Stimulated activated CD8-positive, alpha-beta memory T cell treated with anti-CD3 and anti-CD28 coated beads, Interleukin-2, amount 100 ng/mL, for 48 hours (primary cell): ENCODE measurements at regions not wholly inside any gene's neighbourhood (a gene's known extent, or its start where the extent isn't known, plus 50 kb on each side); places are given as distances from the start of the nearest gene placed in this dataset.
"Not testable (repeated sequence)": the region's sequence is repeated elsewhere in the genome, so short reads cannot be mapped to it uniquely, and the experiment has no call there.

Experiments
- DNase-seq, 2 donors: peaks; one replicate each; pipeline ENCODE4 v3.0.0-alpha.2; 2020; ENCODE audit warnings: low read depth in 2 of 2

DNA sequence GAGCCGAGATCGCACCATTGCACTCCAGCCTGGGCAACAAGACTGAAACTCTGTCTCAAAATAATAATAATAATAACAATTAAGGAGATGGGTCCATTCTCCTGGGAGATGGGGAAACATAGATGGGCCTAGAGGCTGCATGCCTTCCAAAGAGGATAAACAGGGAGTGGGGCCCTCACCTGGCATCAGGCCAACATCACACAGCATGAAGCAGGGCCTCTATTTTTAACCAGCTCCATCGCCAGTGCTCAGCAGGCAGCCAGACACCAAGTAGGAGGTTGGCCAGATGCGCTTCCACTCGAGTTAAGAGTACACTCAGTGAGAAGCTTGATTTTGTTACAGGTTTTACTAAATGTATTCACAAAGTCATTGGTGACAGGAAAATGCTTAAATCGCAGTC, 352.0 kb downstream of the RRAGC start:
- DNase-seq = no peak

- DNase-seq = no peak
Measured at GRCh38 chr1:38505944-38506343, 353.6 kb downstream of the RRAGC start.

- no peak for DNase-seq
Measured at GRCh38 chr1:38502758-38503157, 356.8 kb downstream of the RRAGC start.

DNA sequence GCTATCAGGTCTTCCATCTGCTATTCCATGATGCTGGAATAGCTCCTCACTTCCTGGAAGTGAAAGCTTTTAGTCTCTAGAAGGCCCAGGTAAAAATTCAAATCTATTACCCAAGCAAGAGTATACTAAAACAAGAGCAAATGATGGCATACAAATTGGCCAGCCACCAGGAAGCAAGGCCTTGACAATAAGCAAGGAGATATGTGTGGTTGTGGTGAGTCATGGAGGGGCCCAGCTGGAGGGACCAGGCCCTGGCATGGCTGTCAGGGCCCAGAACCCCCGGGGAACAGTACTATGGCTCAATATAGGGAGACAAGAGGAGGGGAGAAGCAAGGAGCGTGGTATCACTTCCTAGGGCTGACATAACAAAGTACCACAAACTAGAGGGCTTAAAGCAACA, 358.7 kb downstream of the RRAGC start:
- no peak for DNase-seq

DNA sequence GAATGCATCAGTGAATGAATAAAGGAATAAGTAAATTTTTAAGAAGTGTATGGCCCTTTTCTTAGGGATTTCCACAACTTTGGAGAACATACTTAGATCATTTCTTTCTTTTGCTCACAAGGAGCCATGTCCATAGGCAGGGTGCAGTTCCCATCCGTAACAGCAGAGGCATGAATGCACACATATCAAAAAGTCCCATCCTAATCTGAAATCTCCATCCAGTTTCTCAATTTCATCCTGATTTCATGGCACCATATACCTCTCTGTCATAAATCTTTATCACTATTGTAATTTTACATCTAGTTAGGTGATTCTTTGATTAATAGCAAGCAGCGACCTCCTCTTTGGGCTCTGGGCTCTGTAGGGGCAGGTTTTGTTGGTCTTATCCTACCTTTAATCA, 359.2 kb downstream of the RRAGC start:
- no peak for DNase-seq

- DNase-seq = no peak
Measured at GRCh38 chr1:38498686-38499085, 360.9 kb downstream of the RRAGC start.

DNA sequence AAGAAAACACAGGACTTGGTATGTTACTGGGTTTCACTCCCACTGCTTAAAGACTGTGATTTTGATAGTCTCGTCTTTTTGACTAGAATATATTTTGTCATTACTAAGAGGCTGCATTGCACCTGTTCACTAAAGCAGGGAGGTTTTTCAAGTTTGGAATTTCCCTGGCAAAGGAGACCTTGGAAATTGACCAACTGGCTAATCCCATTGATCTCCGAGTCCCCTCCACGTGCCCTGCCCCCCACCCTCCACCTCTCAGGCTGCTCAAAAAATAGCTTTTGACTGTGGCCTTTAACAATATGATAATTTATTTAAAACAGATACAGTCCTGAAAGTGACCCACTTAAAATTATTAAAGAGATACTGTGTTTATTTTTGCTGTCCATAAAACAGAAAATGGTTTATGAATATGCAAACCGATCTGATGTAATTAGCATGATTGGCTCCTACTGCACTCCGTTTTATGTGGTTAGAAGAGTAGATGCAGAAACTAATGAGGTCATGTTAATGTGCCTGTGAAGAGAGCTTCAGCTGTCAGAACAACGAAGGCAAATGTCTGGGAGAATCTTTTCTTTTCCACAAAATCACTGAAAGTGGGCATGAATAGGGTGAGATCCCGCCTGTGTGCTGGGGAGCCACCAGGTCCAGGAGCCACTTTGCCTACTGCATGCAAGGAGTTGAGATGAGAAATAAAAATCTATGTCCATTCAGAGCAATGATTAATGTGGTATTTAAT, 361.5 kb downstream of the RRAGC start:
- DNase-seq = no peak

DNA sequence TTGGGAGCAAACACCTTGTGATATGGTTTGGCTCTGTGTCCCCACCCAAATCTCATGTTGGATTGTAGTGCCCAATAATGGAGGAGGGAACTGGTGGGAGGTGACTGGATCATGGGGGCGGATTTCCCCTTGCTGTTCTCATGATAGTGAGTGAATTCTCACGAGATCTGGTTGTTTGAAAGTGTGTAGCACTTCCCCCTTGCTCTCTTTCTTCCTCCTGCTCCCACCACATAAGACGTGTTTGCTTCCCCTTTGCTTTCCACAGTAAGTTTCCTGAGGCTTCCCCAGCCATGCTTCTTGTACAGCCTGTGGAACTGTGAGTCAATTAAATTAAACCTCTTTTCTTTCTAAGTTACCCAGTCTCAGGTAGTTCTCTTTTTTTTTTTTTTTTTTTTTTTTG, 366.3 kb downstream of the RRAGC start:
- not testable (repeated sequence) for DNase-seq

- DNase-seq = peak; percentile 34 to 52
Measured at GRCh38 chr1:38489844-38490270, 369.7 kb downstream of the RRAGC start.

- no peak for DNase-seq
Measured at GRCh38 chr1:38488162-38488898, 371.2 kb downstream of the RRAGC start.

DNA sequence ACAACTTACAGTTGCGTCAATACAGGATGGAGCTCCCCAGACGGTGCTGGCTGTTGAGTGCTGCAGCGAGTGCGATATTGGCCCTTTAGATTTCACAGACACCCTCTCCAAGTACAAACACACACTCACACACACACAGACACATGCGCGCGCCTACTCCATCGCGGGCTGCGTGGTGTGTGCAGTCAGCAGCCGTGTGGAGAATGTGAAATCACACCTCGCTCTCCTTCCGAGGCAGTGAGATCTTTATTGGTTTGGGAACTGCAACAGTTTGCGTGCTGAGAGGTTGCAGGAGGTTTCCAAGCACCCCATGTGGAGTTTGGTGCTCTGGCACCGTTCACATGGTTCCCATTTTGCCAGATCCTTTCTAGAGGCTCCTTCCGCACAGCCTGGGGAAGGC, 372.2 kb downstream of the RRAGC start:
- DNase-seq = no peak

- no peak for DNase-seq
Measured at GRCh38 chr1:38486085-38486484, 373.5 kb downstream of the RRAGC start.

- DNase-seq = no peak
Measured at GRCh38 chr1:38481871-38482826, 377.4 kb downstream of the RRAGC start.

- not testable (repeated sequence) for DNase-seq
Measured at GRCh38 chr1:38479662-38480061, 379.9 kb downstream of the RRAGC start.

DNA sequence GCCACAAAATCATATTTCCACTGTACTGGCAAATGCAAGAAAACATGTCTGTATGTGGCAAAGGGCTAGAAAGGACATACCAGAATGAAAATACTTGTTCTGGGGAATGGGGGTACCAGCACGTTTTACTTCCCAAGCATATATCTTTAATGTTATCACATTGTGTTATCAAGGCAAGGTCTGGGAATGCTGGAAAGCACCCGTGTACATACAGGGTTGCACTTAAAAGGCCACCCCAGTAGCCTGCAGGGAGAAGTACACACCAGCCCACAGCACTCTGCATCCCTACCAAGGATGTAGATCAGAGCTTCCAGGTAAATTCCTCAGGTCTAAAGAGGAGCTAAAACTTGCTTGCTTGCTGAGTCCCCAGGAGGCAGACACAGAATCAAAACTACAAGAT, 381.8 kb downstream of the RRAGC start:
- DNase-seq = no peak

- DNase-seq = no peak
Measured at GRCh38 chr1:38476850-38477178, 382.8 kb downstream of the RRAGC start.

DNA sequence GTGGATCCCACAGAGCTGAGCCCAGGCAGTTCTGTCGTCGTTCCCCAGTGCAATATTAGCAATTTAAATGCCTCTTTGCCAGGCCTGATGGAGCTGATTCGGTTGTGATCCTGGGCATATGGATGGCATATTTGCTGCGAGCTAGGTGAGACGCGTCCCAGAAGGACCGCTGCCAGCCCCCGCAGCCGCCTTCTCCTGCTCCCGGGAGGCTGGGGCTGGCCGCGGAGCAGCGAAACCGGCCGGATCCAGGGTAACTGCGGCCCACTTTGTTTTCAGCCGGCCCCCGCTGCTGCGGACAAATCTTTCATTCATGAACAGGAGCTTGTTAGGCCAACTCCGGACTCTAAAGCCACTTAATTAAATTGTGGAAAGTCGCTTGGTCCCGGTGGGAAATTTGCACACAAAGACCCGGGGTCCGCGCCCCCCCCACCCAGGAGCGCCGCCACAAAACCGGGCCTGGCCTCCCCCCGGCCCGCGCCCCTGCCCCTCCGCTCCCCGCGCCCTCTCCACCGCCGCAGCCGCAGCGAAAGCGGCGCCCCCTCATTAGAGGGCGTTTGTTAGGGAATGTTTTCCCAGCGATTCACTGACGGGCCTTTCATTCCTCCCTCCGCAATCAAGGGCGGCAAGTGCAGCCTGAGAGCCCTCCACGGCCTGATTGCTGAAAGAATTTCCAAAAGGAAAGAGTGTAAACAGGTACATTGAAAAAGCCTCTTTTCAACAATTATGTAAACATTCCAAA, 383.3 kb downstream of the RRAGC start:
- DNase-seq = no peak

- no peak for DNase-seq
Measured at GRCh38 chr1:38475624-38476005, 384.0 kb downstream of the RRAGC start.

- no peak for DNase-seq
Measured at GRCh38 chr1:38474738-38475623, 384.6 kb downstream of the RRAGC start.

DNA sequence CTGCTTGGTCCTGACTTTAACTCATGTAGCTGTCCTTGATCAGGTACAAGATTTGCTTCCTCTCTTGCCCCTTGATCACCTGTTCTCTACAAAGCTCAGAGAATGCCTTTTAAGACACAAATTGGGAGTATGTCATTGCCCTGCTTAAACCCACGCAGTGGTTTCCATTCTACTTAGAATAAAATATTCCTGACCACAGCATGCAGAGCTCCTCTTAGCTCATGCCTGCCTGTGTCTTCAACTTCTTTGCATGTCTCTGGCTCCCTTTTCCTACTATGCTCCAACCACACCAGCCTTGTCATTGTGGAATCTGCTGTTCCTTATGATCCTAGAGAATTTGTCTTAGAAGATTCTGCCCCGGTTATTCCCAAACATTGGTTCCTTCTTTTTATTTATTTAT, 393.1 kb downstream of the RRAGC start:
- no peak for DNase-seq

- DNase-seq = no peak
Measured at GRCh38 chr1:38465460-38465859, 394.1 kb downstream of the RRAGC start.
